ENCODE measurements at regions not wholly inside any gene's neighbourhood (a gene's known extent, or its start where the extent isn't known, plus 50 kb on each side); places are given as distances from the start of the nearest gene placed in this dataset.

GRCh38 chr6:62707156-62707555 lies 421.1 kb upstream of the KHDRBS2 start:
- TF ChIP-seq EZH2 (IDR thresholded peaks at IDR 0.05; ENCODE audit: borderline replicate concordance, low read depth, low read length, poor library complexity, severe bottlenecking): no peak
- TF ChIP-seq CTCF (conservative IDR thresholded peaks at IDR 0.05; ENCODE audit: low read depth, low read length): no peak
- H3K9me3 ChIP-seq (ENCODE audit: low read depth, low read length, poor library complexity, severe bottlenecking): peaks cover 33% of the 10 kb centered on the region
- H3K4me1 ChIP-seq (ENCODE audit: insufficient read depth, low read length, poor library complexity, severe bottlenecking): no peaks in the 10 kb centered on the region
- no peaks in the 10 kb centered on the region for H3K36me3 ChIP-seq (ENCODE audit: insufficient read depth, low read length, poor library complexity, severe bottlenecking)
- H3K4me3 ChIP-seq (ENCODE audit: low read depth, low read length, poor library complexity, severe bottlenecking): no peak overlapping the region
- no peaks in the 10 kb centered on the region for H3K27me3 ChIP-seq (replicated peaks; ENCODE audit: insufficient read depth, low read depth, low read length, poor library complexity)
- CTCF ChIA-PET: no interaction called here
- intact Hi-C loops (cut with micrococcal nuclease; ENCODE audit: unreplicated experiment): no loop called here
- DNase-seq (ENCODE audit: low spot score): no peak
- BruUV-seq (replicated peaks): no TSS peak
- H3K27ac ChIP-seq (ENCODE audit: low read depth, low read length, poor library complexity, severe bottlenecking): no peak overlapping the region
- POLR2A ChIA-PET (ENCODE audit: low non-redundant PET): no interaction called here

- Histone ChIP-seq H3K4me3 (ENCODE audit: low read depth, low read length, poor library complexity, severe bottlenecking) (no peak overlapping the region), H3K36me3 (ENCODE audit: insufficient read depth, low read length, poor library complexity, severe bottlenecking) (no peaks in the 10 kb centered on the region), H3K4me1 (ENCODE audit: insufficient read depth, low read length, poor library complexity, severe bottlenecking) (no peaks in the 10 kb centered on the region), H3K27ac (ENCODE audit: low read depth, low read length, poor library complexity, severe bottlenecking) (no peak overlapping the region), H3K9me3 (ENCODE audit: low read depth, low read length, poor library complexity, severe bottlenecking) (peaks cover 24% of the 10 kb centered on the region), H3K27me3 (replicated peaks; ENCODE audit: insufficient read depth, low read depth, low read length, poor library complexity) (no peaks in the 10 kb centered on the region)
- no TSS peak for BruUV-seq (replicated peaks)
- intact Hi-C loops (cut with micrococcal nuclease; ENCODE audit: unreplicated experiment): no loop called here
- CTCF ChIA-PET: no interaction called here
- no peak for DNase-seq (ENCODE audit: low spot score)
- POLR2A ChIA-PET (ENCODE audit: low non-redundant PET): no interaction called here
- no peak for TF ChIP-seq CTCF (conservative IDR thresholded peaks at IDR 0.05; ENCODE audit: low read depth, low read length)
- no peak for TF ChIP-seq EZH2 (IDR thresholded peaks at IDR 0.05; ENCODE audit: borderline replicate concordance, low read depth, low read length, poor library complexity, severe bottlenecking)
These were observed 397.0 kb upstream of the KHDRBS2 start for GRCh38 chr6:62683063-62683462.

GRCh38 chr6:62681108-62681507 lies 395.1 kb upstream of the KHDRBS2 start:
- Histone ChIP-seq H3K27ac (ENCODE audit: low read depth, low read length, poor library complexity, severe bottlenecking) (no peak overlapping the region), H3K4me3 (ENCODE audit: low read depth, low read length, poor library complexity, severe bottlenecking) (no peak overlapping the region), H3K4me1 (ENCODE audit: insufficient read depth, low read length, poor library complexity, severe bottlenecking) (no peaks in the 10 kb centered on the region), H3K27me3 (replicated peaks; ENCODE audit: insufficient read depth, low read depth, low read length, poor library complexity) (no peaks in the 10 kb centered on the region), H3K9me3 (ENCODE audit: low read depth, low read length, poor library complexity, severe bottlenecking) (peaks cover 35% of the 10 kb centered on the region), H3K36me3 (ENCODE audit: insufficient read depth, low read length, poor library complexity, severe bottlenecking) (no peaks in the 10 kb centered on the region)
- BruUV-seq (replicated peaks): no TSS peak
- intact Hi-C loops (cut with micrococcal nuclease; ENCODE audit: unreplicated experiment): no loop called here
- TF ChIP-seq CTCF (conservative IDR thresholded peaks at IDR 0.05; ENCODE audit: low read depth, low read length): no peak
- TF ChIP-seq EZH2 (IDR thresholded peaks at IDR 0.05; ENCODE audit: borderline replicate concordance, low read depth, low read length, poor library complexity, severe bottlenecking): no peak
- no peak for DNase-seq (ENCODE audit: low spot score)
- ChIA-PET CTCF (no interaction called here), POLR2A (ENCODE audit: low non-redundant PET) (no interaction called here)

All from A673 (cell line).